ACC112 (cell line): ENCODE measurements at regions not wholly inside any gene's neighbourhood (a gene's known extent, or its start where the extent isn't known, plus 50 kb on each side); places are given as distances from the start of the nearest gene placed in this dataset.

Experiments used
- H2AFZ ChIP-seq: fragments of 200-600 bp; sonication (generic); one replicate; pipeline ENCODE4 v1.6.0; 2017; ENCODE audit warnings: antibody characterized with exemption, low read length; ENCODE audit not compliant: unreplicated experiment
- H3K27ac ChIP-seq: fragments of 200-600 bp; sonication (generic); 2 replicates; pipeline ENCODE4 v1.5.1; 2014; ENCODE audit warnings: low read depth, mild to moderate bottlenecking, antibody characterized with exemption, low read length, moderate library complexity
- H3K27me3 ChIP-seq: fragments of 200-600 bp; sonication (generic); 2 replicates; pipeline ENCODE4 v1.6.1; 2014; ENCODE audit warnings: mild to moderate bottlenecking, antibody characterized with exemption, low read length, moderate library complexity, mixed read lengths; ENCODE audit not compliant: insufficient read depth
- H3K36me3 ChIP-seq: fragments of 200-600 bp; sonication (generic); 2 replicates; pipeline ENCODE4 v1.6.1; 2016; ENCODE audit warnings: mild to moderate bottlenecking, antibody characterized with exemption, low read length, moderate library complexity, mixed read lengths; ENCODE audit not compliant: insufficient read depth
- H3K4me1 ChIP-seq: fragments of 200-600 bp; sonication (generic); one replicate; pipeline ENCODE4 v1.6.1; 2016; ENCODE audit warnings: low read length, mixed read lengths; ENCODE audit not compliant: insufficient read depth, unreplicated experiment, control insufficient read depth
- H3K4me3 ChIP-seq: fragments of 200-600 bp; sonication (generic); 2 replicates; pipeline ENCODE4 v1.5.1; 2014; ENCODE audit warnings: mild to moderate bottlenecking, low read depth, low read length
- H3K79me2 ChIP-seq: fragments of 200-600 bp; sonication (generic); one replicate; pipeline ENCODE4 v1.6.0; 2016; ENCODE audit warnings: low read length; ENCODE audit not compliant: control insufficient read depth, unreplicated experiment, insufficient read depth

DNA sequence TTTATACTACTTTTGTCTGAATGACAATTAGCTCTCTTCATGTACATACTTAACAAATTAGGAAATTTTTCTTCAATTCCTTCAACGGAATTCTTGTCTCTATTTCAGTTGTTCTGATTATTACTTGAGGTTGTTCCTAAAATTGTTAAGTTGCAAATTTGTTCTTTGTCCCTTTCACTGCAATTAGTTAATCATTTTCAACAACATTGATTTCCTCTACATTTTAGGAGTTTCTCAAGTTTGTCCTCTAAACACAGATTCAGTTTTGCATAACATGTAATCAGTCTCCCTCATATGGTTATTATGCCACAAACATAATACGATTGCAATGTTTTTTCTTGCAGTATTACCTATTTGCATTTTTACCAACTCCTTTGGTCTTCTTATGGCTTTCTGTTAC, 283.5 kb downstream of the SV2B start:
- no peak overlapping the region for H2AFZ ChIP-seq
- no peak overlapping the region for H3K4me3 ChIP-seq
- no peaks in the 10 kb centered on the region for H3K79me2 ChIP-seq
- no peaks in the 10 kb centered on the region for H3K27me3 ChIP-seq
- H3K36me3 ChIP-seq: no peaks in the 10 kb centered on the region
- no peak overlapping the region for H3K27ac ChIP-seq
- no peaks in the 10 kb centered on the region for H3K4me1 ChIP-seq

DNA sequence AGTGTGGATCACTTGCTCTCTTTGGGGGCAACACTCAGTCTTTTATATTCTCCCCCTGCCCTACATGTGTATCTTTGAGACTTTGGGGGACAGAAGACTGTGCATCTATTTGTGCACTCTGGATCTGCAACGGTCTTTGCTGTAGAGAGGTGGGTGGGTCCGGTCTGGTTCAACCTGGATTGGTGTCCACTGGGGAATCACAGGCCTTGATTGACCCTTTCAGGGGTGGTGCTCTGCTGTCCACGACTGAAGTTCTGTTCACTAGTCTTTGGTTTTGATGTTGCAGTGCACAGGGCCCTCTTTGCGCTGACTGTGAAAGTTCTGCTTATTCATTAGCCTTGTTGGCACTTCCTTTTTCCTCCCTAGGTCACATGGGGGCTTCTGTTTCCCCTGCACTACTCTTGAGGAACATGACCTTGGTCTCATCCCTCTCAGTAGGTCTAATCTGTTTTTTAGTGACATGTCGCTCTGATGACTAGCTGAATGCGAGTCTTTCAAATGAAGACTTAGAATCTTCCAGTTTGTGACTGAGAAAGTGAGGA, 284.2 kb downstream of the SV2B start:
- Histone ChIP-seq H3K27ac (no peak overlapping the region), H3K4me1 (no peaks in the 10 kb centered on the region), H3K4me3 (no peak overlapping the region), H3K79me2 (no peaks in the 10 kb centered on the region), H3K27me3 (no peaks in the 10 kb centered on the region), H2AFZ (no peak overlapping the region), H3K36me3 (no peaks in the 10 kb centered on the region)

DNA sequence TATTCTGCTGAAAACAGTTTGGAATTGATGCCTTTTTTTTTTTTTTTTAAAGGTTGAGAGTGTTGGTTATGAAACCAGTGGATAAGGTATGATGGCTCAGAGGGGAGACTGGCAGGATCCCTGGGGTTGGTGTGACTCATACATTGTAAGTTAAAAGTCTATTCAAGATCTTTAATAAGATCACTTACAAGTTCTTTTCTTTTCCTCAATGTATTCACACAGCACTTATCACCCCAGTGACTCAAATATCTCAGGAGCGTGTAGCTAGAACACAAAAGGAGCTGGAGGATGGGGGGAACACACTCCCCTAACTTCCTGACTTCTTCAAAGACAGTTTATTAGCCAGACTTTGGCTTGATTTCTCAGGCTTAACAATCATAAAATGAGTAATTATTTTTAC, 285.3 kb downstream of the SV2B start:
- no peak overlapping the region for H2AFZ ChIP-seq
- no peaks in the 10 kb centered on the region for H3K27me3 ChIP-seq
- H3K27ac ChIP-seq: no peak overlapping the region
- no peak overlapping the region for H3K4me3 ChIP-seq
- H3K79me2 ChIP-seq: no peaks in the 10 kb centered on the region
- H3K4me1 ChIP-seq: no peaks in the 10 kb centered on the region
- H3K36me3 ChIP-seq: no peaks in the 10 kb centered on the region

DNA sequence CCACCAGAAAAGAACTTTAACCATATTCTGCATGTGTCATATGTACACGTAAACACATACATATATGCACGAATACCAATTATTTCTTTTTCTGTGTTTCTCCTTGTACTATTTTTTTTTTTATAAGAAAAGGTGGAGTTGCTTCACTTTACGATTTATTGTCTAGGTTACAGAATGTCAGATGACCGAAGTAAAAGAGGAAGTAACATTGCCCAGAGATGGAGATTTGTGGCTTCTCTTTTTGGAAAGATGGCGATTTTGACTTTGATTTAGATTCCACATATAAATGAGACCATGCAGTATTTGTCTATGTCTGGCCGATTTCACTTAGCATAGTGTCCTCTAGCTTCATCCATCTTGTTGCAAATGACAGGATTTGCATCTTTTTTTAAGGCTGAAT, 293.1 kb downstream of the SV2B start:
- no peak overlapping the region for H2AFZ ChIP-seq
- H3K27ac ChIP-seq: no peak overlapping the region
- no peaks in the 10 kb centered on the region for H3K79me2 ChIP-seq
- no peaks in the 10 kb centered on the region for H3K4me1 ChIP-seq
- H3K4me3 ChIP-seq: no peak overlapping the region
- H3K36me3 ChIP-seq: no peaks in the 10 kb centered on the region
- H3K27me3 ChIP-seq: no peaks in the 10 kb centered on the region

DNA sequence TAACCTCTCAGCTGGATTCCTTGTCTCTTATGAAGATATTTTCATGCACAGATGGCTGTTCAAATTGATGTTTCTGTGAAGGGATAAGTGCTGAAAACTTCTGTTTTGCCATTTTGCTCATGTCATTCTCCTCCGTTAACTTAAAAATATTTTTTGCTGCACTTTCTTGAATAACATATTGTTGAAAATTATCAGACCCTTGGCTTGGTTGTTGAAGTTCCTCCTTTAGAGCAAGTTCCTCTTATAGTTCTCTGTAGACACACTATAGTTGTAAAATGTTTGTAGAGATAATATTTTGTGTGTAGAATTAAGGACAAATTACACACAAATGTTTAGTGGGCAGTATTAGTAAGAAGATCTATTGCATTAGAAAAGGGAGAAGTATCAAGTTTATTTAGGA, 300.4 kb downstream of the SV2B start:
- no peak overlapping the region for H2AFZ ChIP-seq
- H3K4me1 ChIP-seq: no peaks in the 10 kb centered on the region
- H3K36me3 ChIP-seq: no peaks in the 10 kb centered on the region
- no peak overlapping the region for H3K4me3 ChIP-seq
- no peak overlapping the region for H3K27ac ChIP-seq
- H3K79me2 ChIP-seq: no peaks in the 10 kb centered on the region
- no peaks in the 10 kb centered on the region for H3K27me3 ChIP-seq

DNA sequence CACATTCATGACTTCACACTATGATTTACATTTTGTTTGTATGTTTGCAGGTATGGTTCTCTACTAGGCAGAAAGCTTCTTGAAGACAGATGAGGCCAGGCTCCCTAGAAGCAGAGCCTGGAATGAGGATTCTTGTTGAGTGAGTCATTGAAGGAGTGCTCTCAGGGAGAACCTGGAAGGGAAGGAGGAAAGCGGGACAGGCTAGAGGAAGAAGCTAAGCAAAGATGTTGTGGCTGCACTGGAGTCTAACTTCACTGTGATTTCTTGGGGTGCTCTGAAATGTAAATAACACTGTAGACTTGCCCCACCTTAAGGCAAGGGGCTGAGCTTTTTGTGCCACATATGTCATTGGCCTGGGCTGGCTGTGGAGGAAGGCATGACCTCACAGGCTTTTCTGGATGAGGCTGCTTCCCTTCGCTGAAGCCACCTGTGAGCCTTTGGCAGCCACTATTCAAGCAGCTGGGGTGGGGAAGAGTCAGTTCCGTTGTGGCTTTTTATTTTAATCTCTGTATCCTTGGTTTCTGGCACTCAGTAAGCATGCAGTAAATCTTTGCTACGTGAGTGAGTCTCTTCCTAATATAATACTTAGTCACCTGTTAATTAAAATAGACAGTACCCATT, 307.3 kb downstream of the SV2B start:
- Histone ChIP-seq H3K27me3 (no peaks in the 10 kb centered on the region), H3K4me1 (no peaks in the 10 kb centered on the region), H3K36me3 (no peaks in the 10 kb centered on the region), H3K27ac (no peak overlapping the region), H2AFZ (no peak overlapping the region), H3K4me3 (no peak overlapping the region), H3K79me2 (no peaks in the 10 kb centered on the region)

DNA sequence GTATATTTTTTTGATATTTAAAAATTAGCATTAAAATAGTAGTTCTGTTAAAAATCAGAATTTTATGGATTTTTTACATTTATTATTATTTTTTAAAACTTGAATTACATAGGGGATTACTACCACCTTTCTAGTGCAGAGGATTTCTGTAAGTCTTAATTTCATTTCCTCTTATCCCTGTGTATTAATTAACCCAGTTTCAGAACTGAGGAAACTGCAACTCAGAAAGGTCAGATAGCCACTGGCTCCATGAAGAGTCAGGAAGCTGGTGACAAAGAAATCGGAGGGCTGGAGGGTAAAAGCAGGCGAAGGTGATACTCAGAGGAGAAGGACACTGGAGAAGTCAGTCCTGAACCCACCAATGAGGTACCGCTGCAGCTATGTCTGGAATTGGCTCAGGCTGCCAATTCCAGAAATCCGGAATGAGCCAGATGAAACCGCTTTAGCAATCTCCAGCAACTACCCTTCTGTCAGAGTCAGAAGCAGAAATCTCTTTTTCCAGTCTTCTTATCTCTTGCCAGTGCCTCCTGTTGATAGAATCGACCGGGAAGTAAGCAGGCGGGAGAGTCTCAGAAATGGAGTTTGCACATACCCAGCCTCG, 308.5 kb downstream of the SV2B start:
- Histone ChIP-seq H2AFZ (no peak overlapping the region), H3K27ac (no peak overlapping the region), H3K4me1 (no peaks in the 10 kb centered on the region), H3K79me2 (no peaks in the 10 kb centered on the region), H3K27me3 (no peaks in the 10 kb centered on the region), H3K36me3 (no peaks in the 10 kb centered on the region), H3K4me3 (no peak overlapping the region)

DNA sequence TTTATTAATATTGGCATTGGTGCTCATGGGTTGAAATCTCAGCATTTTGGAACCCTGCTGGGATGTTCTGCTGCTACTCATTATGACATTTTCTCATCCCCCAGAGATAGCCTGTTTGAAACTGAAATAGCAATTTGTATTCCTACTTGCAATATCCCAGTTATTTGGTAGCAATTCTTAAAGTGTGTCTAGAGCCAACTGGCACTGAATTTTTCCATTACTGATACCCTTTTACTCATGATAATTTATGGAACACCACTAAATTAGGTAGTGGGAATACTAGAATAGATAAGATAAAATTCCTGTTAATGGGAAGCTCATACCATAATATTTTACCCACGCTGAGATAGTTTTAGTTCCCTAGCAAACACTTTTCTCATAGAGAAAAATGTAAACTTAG, 309.3 kb downstream of the SV2B start:
- H3K36me3 ChIP-seq: no peaks in the 10 kb centered on the region
- H3K4me3 ChIP-seq: no peak overlapping the region
- H3K27me3 ChIP-seq: no peaks in the 10 kb centered on the region
- H3K4me1 ChIP-seq: no peaks in the 10 kb centered on the region
- no peak overlapping the region for H2AFZ ChIP-seq
- H3K27ac ChIP-seq: no peak overlapping the region
- no peaks in the 10 kb centered on the region for H3K79me2 ChIP-seq

DNA sequence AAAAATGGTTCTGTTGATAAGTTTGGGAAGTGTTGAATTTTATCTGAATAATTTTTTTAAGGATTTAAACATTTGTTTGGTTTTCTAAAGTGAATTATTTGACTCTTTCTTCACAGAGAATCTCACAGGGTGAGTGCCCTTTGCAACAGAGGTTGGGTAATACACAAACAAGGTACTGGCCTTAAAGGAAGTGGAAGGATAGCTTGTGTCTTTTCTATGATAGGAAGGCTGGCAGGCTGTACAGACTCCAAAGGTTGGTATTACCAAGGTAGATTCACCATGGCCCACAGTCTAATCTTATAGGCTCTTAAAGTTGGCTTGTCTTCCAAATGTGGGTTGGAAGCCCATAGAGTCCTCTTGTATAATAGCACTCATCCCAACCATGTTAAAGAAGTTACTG, 311.5 kb downstream of the SV2B start:
- Histone ChIP-seq H2AFZ (no peak overlapping the region), H3K4me3 (no peak overlapping the region), H3K27ac (no peak overlapping the region), H3K79me2 (no peaks in the 10 kb centered on the region), H3K27me3 (no peaks in the 10 kb centered on the region), H3K4me1 (no peaks in the 10 kb centered on the region), H3K36me3 (no peaks in the 10 kb centered on the region)

DNA sequence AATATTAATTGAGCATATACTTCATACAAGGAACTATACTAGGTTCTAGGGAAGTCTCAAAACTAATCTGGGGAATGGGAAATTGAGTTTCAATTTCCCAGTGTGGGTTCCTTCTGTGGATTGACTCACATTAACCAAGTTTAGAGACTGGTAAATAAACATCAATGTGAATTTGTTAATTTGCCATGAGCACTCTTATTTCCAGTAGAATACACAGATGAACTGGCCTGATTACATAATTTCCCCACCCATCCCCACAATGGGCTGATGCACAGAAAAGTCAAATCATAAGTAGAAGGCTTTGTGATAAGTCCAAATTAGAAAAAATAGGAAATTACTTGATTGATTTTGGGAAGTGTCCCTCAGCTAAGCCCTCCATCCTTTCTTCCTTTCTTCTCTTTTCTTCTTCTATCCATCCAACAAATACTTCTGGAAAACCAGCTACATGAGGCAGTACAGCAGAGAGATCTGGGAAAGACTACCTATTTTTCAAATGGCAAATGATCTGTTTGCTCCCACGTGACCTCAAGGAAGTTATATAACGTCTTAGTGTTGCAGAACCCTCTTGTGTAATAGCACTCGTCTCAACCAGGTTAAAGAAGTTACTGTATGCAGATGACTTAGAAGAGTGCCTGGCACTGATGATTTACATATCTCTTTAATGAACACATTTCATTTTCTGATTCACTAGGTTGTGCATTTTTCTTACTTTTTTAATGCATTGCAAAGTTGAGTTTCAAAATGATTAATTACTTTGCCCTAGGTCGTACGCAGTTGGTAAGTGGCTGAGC, 312.3 kb downstream of the SV2B start:
- Histone ChIP-seq H3K4me3 (no peak overlapping the region), H3K27ac (no peak overlapping the region), H3K4me1 (no peaks in the 10 kb centered on the region), H3K79me2 (no peaks in the 10 kb centered on the region), H3K36me3 (no peaks in the 10 kb centered on the region), H3K27me3 (no peaks in the 10 kb centered on the region), H2AFZ (no peak overlapping the region)

DNA sequence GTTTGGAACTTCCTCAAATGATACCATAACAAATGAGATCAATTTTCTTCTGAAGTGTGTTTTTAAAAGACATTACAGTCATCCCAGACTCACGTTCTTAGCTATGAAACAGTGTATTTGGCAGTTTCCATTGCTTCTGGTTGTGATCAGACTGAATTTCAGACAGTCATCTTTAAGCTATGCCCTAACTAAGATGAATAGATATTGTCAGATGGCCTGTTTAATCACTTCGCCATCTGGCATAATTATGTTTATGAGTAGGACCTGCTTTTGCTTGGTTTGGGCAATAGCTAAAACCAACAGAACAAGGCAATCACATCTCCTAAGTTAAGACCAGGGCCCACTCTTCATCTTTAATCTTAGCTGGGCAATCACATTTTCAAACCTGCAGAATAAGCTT, 313.1 kb downstream of the SV2B start:
- no peaks in the 10 kb centered on the region for H3K36me3 ChIP-seq

More for the DNA sequence above, 313.1 kb downstream of the SV2B start:
- Histone ChIP-seq H2AFZ (no peak overlapping the region), H3K4me1 (no peaks in the 10 kb centered on the region), H3K27ac (no peak overlapping the region), H3K4me3 (no peak overlapping the region), H3K79me2 (no peaks in the 10 kb centered on the region), H3K27me3 (no peaks in the 10 kb centered on the region)
